ENCODE measurements at regions not wholly inside any gene's neighbourhood (a gene's known extent, or its start where the extent isn't known, plus 50 kb on each side); places are given as distances from the start of the nearest gene placed in this dataset.

- no peak for TF ChIP-seq EZH2 (IDR thresholded peaks at IDR 0.05; ENCODE audit: borderline replicate concordance, insufficient read depth, low read length, poor library complexity, severe bottlenecking)
- no peak for TF ChIP-seq RAD21 (conservative IDR thresholded peaks at IDR 0.05)
- TF ChIP-seq EP300 (conservative IDR thresholded peaks at IDR 0.05; ENCODE audit: poor library complexity, severe bottlenecking) = no peak
- TF ChIP-seq REST (IDR thresholded peaks at IDR 0.05; ENCODE audit: borderline replicate concordance) = no peak
- TF ChIP-seq MXI1 (conservative IDR thresholded peaks at IDR 0.05; ENCODE audit: poor library complexity, severe bottlenecking) = no peak
- TF ChIP-seq SMC3 (conservative IDR thresholded peaks at IDR 0.05; ENCODE audit: poor library complexity) = no peak
- TF ChIP-seq TAF1 (IDR thresholded peaks at IDR 0.05; ENCODE audit: low read depth) = no peak
- no peak for TF ChIP-seq POLR2AphosphoS5 (IDR thresholded peaks at IDR 0.05)
- TF ChIP-seq, protein P1, sequence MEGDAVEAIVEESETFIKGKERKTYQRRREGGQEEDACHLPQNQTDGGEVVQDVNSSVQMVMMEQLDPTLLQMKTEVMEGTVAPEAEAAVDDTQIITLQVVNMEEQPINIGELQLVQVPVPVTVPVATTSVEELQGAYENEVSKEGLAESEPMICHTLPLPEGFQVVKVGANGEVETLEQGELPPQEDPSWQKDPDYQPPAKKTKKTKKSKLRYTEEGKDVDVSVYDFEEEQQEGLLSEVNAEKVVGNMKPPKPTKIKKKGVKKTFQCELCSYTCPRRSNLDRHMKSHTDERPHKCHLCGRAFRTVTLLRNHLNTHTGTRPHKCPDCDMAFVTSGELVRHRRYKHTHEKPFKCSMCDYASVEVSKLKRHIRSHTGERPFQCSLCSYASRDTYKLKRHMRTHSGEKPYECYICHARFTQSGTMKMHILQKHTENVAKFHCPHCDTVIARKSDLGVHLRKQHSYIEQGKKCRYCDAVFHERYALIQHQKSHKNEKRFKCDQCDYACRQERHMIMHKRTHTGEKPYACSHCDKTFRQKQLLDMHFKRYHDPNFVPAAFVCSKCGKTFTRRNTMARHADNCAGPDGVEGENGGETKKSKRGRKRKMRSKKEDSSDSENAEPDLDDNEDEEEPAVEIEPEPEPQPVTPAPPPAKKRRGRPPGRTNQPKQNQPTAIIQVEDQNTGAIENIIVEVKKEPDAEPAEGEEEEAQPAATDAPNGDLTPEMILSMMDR (IDR thresholded peaks at IDR 0.05; ENCODE audit: poor library complexity, severe bottlenecking) = no peak
- no peaks in the 10 kb centered on the region for H3K36me3 ChIP-seq (ENCODE audit: insufficient read depth, low read length)
- H3K27ac ChIP-seq (ENCODE audit: low read length) = no peak overlapping the region
These were observed 1058.6 kb downstream of the NTRK3 start for GRCh38 chr15:87197981-87198380.

DNA sequence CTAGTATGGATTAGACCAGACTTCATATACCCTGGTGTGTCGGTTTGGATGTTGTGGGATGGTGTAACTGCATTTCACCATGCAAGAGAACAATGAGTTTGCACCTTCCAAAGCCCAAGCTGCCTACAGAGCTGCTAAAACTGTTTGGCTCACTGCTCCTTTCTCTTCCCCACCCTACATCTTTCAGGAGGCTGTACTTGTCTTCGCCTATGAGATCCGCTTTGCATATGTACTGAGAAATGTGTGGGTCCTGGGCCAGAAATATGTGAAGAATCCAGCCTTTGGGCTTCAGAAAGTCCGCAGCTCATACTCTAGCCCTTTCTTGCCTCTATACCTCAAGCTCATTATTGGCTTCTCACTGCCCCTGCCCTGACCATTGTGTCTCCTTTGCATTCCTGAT, 1060.0 kb downstream of the NTRK3 start:
- H4K20me1 ChIP-seq (ENCODE audit: insufficient read depth) = no peaks in the 10 kb centered on the region
- H3K9ac ChIP-seq (ENCODE audit: low read length) = no peak overlapping the region
- H3F3A ChIP-seq (ENCODE audit: insufficient read depth, low read length, poor library complexity, severe bottlenecking) = no peaks in the 10 kb centered on the region
- H3K27ac ChIP-seq (ENCODE audit: low read length) = no peak overlapping the region
- H3K4me3 ChIP-seq (ENCODE audit: low read length) = no peak overlapping the region
- no peak overlapping the region for H3K4me2 ChIP-seq (ENCODE audit: low read length)
- no peaks in the 10 kb centered on the region for H3K27me3 ChIP-seq (ENCODE audit: insufficient read depth, low read depth, low read length)
- TF ChIP-seq POLR2AphosphoS5 (IDR thresholded peaks at IDR 0.05) = no peak
- TF ChIP-seq, protein P1 (IDR thresholded peaks at IDR 0.05; ENCODE audit: poor library complexity, severe bottlenecking) = no peak
- no peak for TF ChIP-seq EP300 (conservative IDR thresholded peaks at IDR 0.05; ENCODE audit: poor library complexity, severe bottlenecking)
- TF ChIP-seq REST (IDR thresholded peaks at IDR 0.05; ENCODE audit: borderline replicate concordance) = no peak
- TF ChIP-seq SMC3 (conservative IDR thresholded peaks at IDR 0.05; ENCODE audit: poor library complexity) = no peak
- no peak for TF ChIP-seq RAD21 (conservative IDR thresholded peaks at IDR 0.05)
- no peak for TF ChIP-seq EZH2 (IDR thresholded peaks at IDR 0.05; ENCODE audit: borderline replicate concordance, insufficient read depth, low read length, poor library complexity, severe bottlenecking)
- no peak for TF ChIP-seq MXI1 (conservative IDR thresholded peaks at IDR 0.05; ENCODE audit: poor library complexity, severe bottlenecking)
- no peak for TF ChIP-seq TAF1 (IDR thresholded peaks at IDR 0.05; ENCODE audit: low read depth)
- H2AFZ ChIP-seq (ENCODE audit: low read depth, low read length) = no peak overlapping the region
- H3K36me3 ChIP-seq (ENCODE audit: insufficient read depth, low read length) = no peaks in the 10 kb centered on the region
- H3K9me3 ChIP-seq (ENCODE audit: low read length) = no peaks in the 10 kb centered on the region
- no peaks in the 10 kb centered on the region for H3K79me2 ChIP-seq (replicated peaks; ENCODE audit: insufficient read depth, low read length)
- H3K9me2 ChIP-seq (ENCODE audit: insufficient read depth, low read length) = no peaks in the 10 kb centered on the region

More at GRCh38 chr15:87197981-87198380, 1058.6 kb downstream of the NTRK3 start:
- no peak overlapping the region for H3K9ac ChIP-seq (ENCODE audit: low read length)
- H3K4me3 ChIP-seq (ENCODE audit: low read length) = no peak overlapping the region
- H3K4me2 ChIP-seq (ENCODE audit: low read length) = no peak overlapping the region
- H4K20me1 ChIP-seq (ENCODE audit: insufficient read depth) = no peaks in the 10 kb centered on the region
- H3F3A ChIP-seq (ENCODE audit: insufficient read depth, low read length, poor library complexity, severe bottlenecking) = no peaks in the 10 kb centered on the region
- H3K79me2 ChIP-seq (replicated peaks; ENCODE audit: insufficient read depth, low read length) = no peaks in the 10 kb centered on the region
- H2AFZ ChIP-seq (ENCODE audit: low read depth, low read length) = no peak overlapping the region
- H3K27me3 ChIP-seq (ENCODE audit: insufficient read depth, low read depth, low read length) = no peaks in the 10 kb centered on the region
- no peaks in the 10 kb centered on the region for H3K9me3 ChIP-seq (ENCODE audit: low read length)
- H3K9me2 ChIP-seq (ENCODE audit: insufficient read depth, low read length) = no peaks in the 10 kb centered on the region

Data from neural cell (in vitro differentiated cells).